K562 (cell line): ENCODE measurements at regions not wholly inside any gene's neighbourhood (a gene's known extent, or its start where the extent isn't known, plus 50 kb on each side); places are given as distances from the start of the nearest gene placed in this dataset.

Experiments
- ATAC-seq: fragments of 200-7000 bp; cut with Tn5 transposase; 3 replicates; pipeline ENCODE4 v1.9.1; 2020; ENCODE audit warnings: moderate library complexity
- BruUV-seq: library from RNA; stranded (reverse); fragments of 400-500 nt; replicated peaks from 2 replicates; lab custom pipeline; 2021; lab: Mats Ljungman, UMichigan
- CTCF ChIA-PET: fragments of 300-600 bp; formaldehyde crosslinking; extraction: SDS; loops from one replicate; lab custom pipeline; 2021; ENCODE audit warnings: low intra/inter-chr PET ratio; lab: Yijun Ruan, JAX
- POLR2A ChIA-PET: fragments of 300-600, 350-650 bp; sonication (Branson Sonifier 250); formaldehyde crosslinking; extraction: SDS; loops from one replicate; lab custom pipeline; 2021; ENCODE audit warnings: antibody characterized with exemption, inconsistent platforms; lab: Yijun Ruan, JAX
- DNase-seq, 4 experiments: peaks; one replicate each; pipeline versions ENCODE4 v3.0.0 to v3.0.0-alpha.2; 2011 to 2018; ENCODE audit warnings: low spot score in 3 of 4, mixed read lengths in 3 of 4; ENCODE audit errors: extremely low read depth in 1 of 4
- FAIRE-seq: peaks from 2 replicates; lab custom pipeline; 2011; peaks lifted over from hg19 to GRCh38; lab: Jason Lieb, UNC
- H2AFZ ChIP-seq: 2 replicates; pipeline ENCODE4 v1.6.0; 2011; ENCODE audit warnings: low read depth, low read length, control low read depth, inconsistent platforms
- H3K27ac ChIP-seq: fragments of 200-600 bp; 3 replicates; pipeline ENCODE4 v1.8.0; 2011; ENCODE audit warnings: low read depth, mild to moderate bottlenecking, control low read depth, inconsistent platforms, low read length, moderate library complexity, mixed read lengths; ENCODE audit errors: extremely low read depth
- H3K27me3 ChIP-seq, 2 experiments: fragments of 300-600 bp in 1 of 2; 2 replicates in 1 of 2; 3 replicates in 1 of 2; pipeline versions ENCODE4 v1.6.0 to v1.8.0; 2011; ENCODE audit warnings: inconsistent platforms in 2 of 2, low read length in 2 of 2, mild to moderate bottlenecking in 1 of 2, mixed read lengths in 1 of 2, moderate library complexity in 1 of 2; ENCODE audit not compliant: control insufficient read depth in 2 of 2, insufficient read depth in 2 of 2
- H3K36me3 ChIP-seq: fragments of 300-600 bp; 3 replicates; pipeline ENCODE4 v1.8.0; 2011; ENCODE audit warnings: mild to moderate bottlenecking, low read length, inconsistent platforms; ENCODE audit not compliant: control insufficient read depth, insufficient read depth
- H3K4me1 ChIP-seq, 2 experiments: fragments of 200-600 bp in 1 of 2; replicated peaks in 1 of 2; 2 replicates in 1 of 2; 3 replicates in 1 of 2; pipeline versions ENCODE4 v1.5.1 to v1.8.0; 2011; ENCODE audit warnings: inconsistent platforms in 2 of 2, low read length in 2 of 2, mild to moderate bottlenecking in 1 of 2, mixed read lengths in 1 of 2, moderate library complexity in 1 of 2; ENCODE audit not compliant: control insufficient read depth in 2 of 2, insufficient read depth in 2 of 2
- H3K4me2 ChIP-seq: 2 replicates; pipeline ENCODE4 v1.6.1; 2011; ENCODE audit warnings: low read length, control low read depth, inconsistent platforms, mixed read lengths; ENCODE audit not compliant: insufficient read depth
- H3K4me3 ChIP-seq: fragments of 200-600 bp; sonication (generic), shearing (Covaris generic); 2 replicates; pipeline ENCODE4 v1.5.1; 2016; ENCODE audit warnings: control low read depth, inconsistent platforms
- H3K79me2 ChIP-seq: fragments of 200-600 bp; 3 replicates; pipeline ENCODE4 v1.8.0; 2011; ENCODE audit warnings: low read length, inconsistent platforms; ENCODE audit not compliant: control insufficient read depth, insufficient read depth
- H3K9ac ChIP-seq, 2 experiments: 2 replicates each; pipeline versions ENCODE4 v1.6.0 to v1.6.1; 2011; ENCODE audit warnings: low read depth in 2 of 2, low read length in 2 of 2, control low read depth in 1 of 2, inconsistent platforms in 1 of 2, mild to moderate bottlenecking in 1 of 2, mixed read lengths in 1 of 2; ENCODE audit not compliant: insufficient read depth in 1 of 2
- H3K9me1 ChIP-seq: one replicate; pipeline ENCODE4 v1.6.0; 2011; ENCODE audit warnings: inconsistent platforms, mild to moderate bottlenecking, low read length, moderate library complexity; ENCODE audit not compliant: control insufficient read depth, insufficient read depth
- H3K9me3 ChIP-seq: replicated peaks from 2 replicates; pipeline ENCODE4 v1.5.1; 2011; ENCODE audit warnings: low read depth, low read length, inconsistent platforms; ENCODE audit not compliant: control insufficient read depth, insufficient read depth
- H4K20me1 ChIP-seq: replicated peaks from 2 replicates; pipeline ENCODE4 v1.6.1; 2011; ENCODE audit warnings: low read length, inconsistent platforms, mixed read lengths; ENCODE audit not compliant: control insufficient read depth, insufficient read depth
- CBX1 ChIP-seq: sonication (generic); IDR thresholded peaks from 2 replicates; pipeline ENCODE4 v1.6.1; 2016; ENCODE audit warnings: antibody characterized with exemption, low read depth, mild to moderate bottlenecking
- KDM2B ChIP-seq: fragments of 250-450 bp; sonication (Bioruptor Pico); IDR thresholded peaks from 2 replicates; pipeline ENCODE4 v1.8.0; 2021; ENCODE audit warnings: mild to moderate bottlenecking, moderate library complexity
- YY1 ChIP-seq, 3 experiments: IDR thresholded peaks; 2 replicates each; pipeline ENCODE4 v1.6.1; 2011; ENCODE audit warnings: low read length in 2 of 3, mild to moderate bottlenecking in 2 of 3, moderate library complexity in 2 of 3, borderline replicate concordance in 1 of 3, control low read depth in 1 of 3, low read depth in 1 of 3; ENCODE audit not compliant: insufficient read depth in 3 of 3, insufficient replicate concordance in 2 of 3, control insufficient read depth in 1 of 3, insufficient read length in 1 of 3; ENCODE audit errors: extremely low read depth in 1 of 3
- WGBS: fragments of 100-300 bp; shearing (Covaris generic); methylation state at CpG from one replicate; pipeline ENCODE4 v1.1.6; 2016; ENCODE audit warnings: low coverage, mixed read lengths; ENCODE audit not compliant: insufficient coverage; ENCODE audit errors: missing lambda C conversion rate; 5-methylcytosine and 5-hydroxymethylcytosine counted together
- in situ Hi-C: fragments of 300-500 bp; cut with MboI; formaldehyde crosslinking; loops from 4 replicates; pipeline ENCODE4 v1.15.0; 2018; ENCODE audit warnings: inconsistent platforms, mixed read lengths
- intact Hi-C: fragments of 100-400 bp; cut with micrococcal nuclease; formaldehyde crosslinking; loops from 2 replicates; pipeline ENCODE4 v1.14.2; 2022
- TF ChIP-seq, protein P1 (sequence below): fragments of 250-450 bp; sonication (Bioruptor Pico); IDR thresholded peaks from 2 replicates; pipeline ENCODE4 v1.5.0; 2021; ENCODE audit warnings: mild to moderate bottlenecking, borderline replicate concordance
- TF ChIP-seq, protein P2 (sequence below): fragments of 250-450 bp; sonication (Bioruptor Pico); IDR thresholded peaks from 2 replicates; pipeline ENCODE4 v1.8.0; 2022; ENCODE audit warnings: inconsistent platforms, mild to moderate bottlenecking, moderate library complexity, borderline replicate concordance
- TF ChIP-seq, protein P3 (sequence below): fragments of 450-650 bp; IDR thresholded peaks from 2 replicates; pipeline ENCODE4 v1.6.1; 2017; ENCODE audit warnings: antibody characterized with exemption
- TF ChIP-seq, protein P4 (sequence below): IDR thresholded peaks from 2 replicates; pipeline ENCODE4 v1.6.1; 2011; ENCODE audit warnings: borderline replicate concordance, low read depth, mild to moderate bottlenecking, moderate library complexity, low read length; ENCODE audit not compliant: insufficient read depth, poor library complexity, severe bottlenecking
- TF ChIP-seq, protein P5 (sequence below), 2 experiments: IDR thresholded peaks in 1 of 2; conservative IDR thresholded peaks in 1 of 2; 2 replicates each; pipeline ENCODE4 v1.6.1; 2016; ENCODE audit warnings: low read depth in 2 of 2, mild to moderate bottlenecking in 1 of 2, missing compliant biosample characterization in 1 of 2, missing genetic modification characterization in 1 of 2, moderate library complexity in 1 of 2

DNA sequence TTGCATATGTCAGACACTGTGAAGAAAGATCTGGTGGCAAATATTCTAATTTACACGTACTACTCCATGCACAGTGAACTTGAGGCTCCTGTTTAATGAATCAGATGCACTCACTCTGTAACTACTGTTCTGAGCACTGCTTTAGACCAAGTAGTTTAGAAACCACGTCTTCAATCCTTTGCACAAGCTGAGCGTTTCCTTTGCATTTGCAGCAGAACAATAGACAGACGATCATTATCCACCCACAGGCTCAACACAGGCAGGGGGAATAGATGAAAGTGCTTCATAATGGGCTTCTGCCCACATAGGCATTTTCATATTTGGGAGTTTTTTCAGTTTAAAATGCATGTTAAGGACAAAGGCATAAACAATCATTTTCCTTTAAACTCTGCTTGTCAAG lies 423.3 kb upstream of the ADAMTS16 start (continued):
- TF ChIP-seq, protein P1, sequence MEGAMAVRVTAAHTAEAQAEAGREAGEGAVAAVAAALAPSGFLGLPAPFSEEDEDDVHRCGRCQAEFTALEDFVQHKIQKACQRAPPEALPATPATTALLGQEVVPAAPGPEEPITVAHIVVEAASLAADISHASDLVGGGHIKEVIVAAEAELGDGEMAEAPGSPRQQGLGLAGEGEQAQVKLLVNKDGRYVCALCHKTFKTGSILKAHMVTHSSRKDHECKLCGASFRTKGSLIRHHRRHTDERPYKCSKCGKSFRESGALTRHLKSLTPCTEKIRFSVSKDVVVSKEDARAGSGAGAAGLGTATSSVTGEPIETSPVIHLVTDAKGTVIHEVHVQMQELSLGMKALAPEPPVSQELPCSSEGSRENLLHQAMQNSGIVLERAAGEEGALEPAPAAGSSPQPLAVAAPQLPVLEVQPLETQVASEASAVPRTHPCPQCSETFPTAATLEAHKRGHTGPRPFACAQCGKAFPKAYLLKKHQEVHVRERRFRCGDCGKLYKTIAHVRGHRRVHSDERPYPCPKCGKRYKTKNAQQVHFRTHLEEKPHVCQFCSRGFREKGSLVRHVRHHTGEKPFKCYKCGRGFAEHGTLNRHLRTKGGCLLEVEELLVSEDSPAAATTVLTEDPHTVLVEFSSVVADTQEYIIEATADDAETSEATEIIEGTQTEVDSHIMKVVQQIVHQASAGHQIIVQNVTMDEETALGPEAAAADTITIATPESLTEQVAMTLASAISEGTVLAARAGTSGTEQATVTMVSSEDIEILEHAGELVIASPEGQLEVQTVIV, result no peak

DNA sequence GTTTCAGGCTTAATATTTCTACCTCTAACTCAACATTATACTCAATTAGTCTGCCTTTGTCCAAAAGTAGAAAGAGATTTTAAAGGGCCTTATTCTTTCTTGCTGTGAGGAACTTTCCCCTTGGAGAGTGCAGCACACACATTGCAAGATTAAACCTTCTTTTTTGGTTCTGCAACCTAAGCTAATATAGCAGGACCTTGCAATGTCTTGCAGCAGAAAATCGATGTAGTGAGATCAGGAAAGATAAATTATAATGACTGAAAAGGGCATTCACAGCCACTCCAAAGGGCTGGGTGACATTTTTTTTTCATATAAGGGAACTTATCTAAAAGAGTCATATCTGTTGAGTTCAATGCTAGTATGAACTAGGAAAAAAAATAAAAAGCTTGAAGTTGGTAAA lies 422.7 kb upstream of the ADAMTS16 start:
- FAIRE-seq (no peak), ATAC-seq (no peak), DNase-seq (no peak)
- no peak overlapping the region for H3K4me2 ChIP-seq
- 0% methylated on average over 1 of the region's 1 CpG for WGBS
- no peaks in the 10 kb centered on the region; the same call in 1 of the 2 replicates for H3K9me3 ChIP-seq
- no peak overlapping the region for H3K9ac ChIP-seq
- H2AFZ ChIP-seq, result no peak overlapping the region
- no peak overlapping the region for H3K27ac ChIP-seq
- intact Hi-C loops (no loop called here), in situ Hi-C loops (no loop called here)
- ChIA-PET CTCF (no interaction called here), POLR2A (no interaction called here)
- H4K20me1 ChIP-seq, result no peaks in the 10 kb centered on the region
- H3K36me3 ChIP-seq, result no peaks in the 10 kb centered on the region
- H3K4me1 ChIP-seq, result no peaks in the 10 kb centered on the region
- BruUV-seq, result no TSS peak
- H3K27me3 ChIP-seq, result no peaks in the 10 kb centered on the region
- no peak overlapping the region for H3K4me3 ChIP-seq
- H3K9me1 ChIP-seq, result no peaks in the 10 kb centered on the region
- H3K79me2 ChIP-seq, result no peaks in the 10 kb centered on the region
- TF ChIP-seq YY1 (IDR thresholded peaks at IDR 0.05; ENCODE audit: borderline replicate concordance in 1 of 3, control insufficient read depth in 1 of 3, extremely low read depth in 1 of 3, insufficient read depth in 3 of 3, insufficient read length in 1 of 3, insufficient replicate concordance in 2 of 3, low read depth in 1 of 3, low read length in 2 of 3), result no peak
- TF ChIP-seq, protein P2, sequence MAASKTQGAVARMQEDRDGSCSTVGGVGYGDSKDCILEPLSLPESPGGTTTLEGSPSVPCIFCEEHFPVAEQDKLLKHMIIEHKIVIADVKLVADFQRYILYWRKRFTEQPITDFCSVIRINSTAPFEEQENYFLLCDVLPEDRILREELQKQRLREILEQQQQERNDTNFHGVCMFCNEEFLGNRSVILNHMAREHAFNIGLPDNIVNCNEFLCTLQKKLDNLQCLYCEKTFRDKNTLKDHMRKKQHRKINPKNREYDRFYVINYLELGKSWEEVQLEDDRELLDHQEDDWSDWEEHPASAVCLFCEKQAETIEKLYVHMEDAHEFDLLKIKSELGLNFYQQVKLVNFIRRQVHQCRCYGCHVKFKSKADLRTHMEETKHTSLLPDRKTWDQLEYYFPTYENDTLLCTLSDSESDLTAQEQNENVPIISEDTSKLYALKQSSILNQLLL (CRISPR knock-in tag), result no peak
- TF ChIP-seq, protein P3, sequence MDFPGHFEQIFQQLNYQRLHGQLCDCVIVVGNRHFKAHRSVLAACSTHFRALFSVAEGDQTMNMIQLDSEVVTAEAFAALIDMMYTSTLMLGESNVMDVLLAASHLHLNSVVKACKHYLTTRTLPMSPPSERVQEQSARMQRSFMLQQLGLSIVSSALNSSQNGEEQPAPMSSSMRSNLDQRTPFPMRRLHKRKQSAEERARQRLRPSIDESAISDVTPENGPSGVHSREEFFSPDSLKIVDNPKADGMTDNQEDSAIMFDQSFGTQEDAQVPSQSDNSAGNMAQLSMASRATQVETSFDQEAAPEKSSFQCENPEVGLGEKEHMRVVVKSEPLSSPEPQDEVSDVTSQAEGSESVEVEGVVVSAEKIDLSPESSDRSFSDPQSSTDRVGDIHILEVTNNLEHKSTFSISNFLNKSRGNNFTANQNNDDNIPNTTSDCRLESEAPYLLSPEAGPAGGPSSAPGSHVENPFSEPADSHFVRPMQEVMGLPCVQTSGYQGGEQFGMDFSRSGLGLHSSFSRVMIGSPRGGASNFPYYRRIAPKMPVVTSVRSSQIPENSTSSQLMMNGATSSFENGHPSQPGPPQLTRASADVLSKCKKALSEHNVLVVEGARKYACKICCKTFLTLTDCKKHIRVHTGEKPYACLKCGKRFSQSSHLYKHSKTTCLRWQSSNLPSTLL, result no peak
- TF ChIP-seq, protein P4, sequence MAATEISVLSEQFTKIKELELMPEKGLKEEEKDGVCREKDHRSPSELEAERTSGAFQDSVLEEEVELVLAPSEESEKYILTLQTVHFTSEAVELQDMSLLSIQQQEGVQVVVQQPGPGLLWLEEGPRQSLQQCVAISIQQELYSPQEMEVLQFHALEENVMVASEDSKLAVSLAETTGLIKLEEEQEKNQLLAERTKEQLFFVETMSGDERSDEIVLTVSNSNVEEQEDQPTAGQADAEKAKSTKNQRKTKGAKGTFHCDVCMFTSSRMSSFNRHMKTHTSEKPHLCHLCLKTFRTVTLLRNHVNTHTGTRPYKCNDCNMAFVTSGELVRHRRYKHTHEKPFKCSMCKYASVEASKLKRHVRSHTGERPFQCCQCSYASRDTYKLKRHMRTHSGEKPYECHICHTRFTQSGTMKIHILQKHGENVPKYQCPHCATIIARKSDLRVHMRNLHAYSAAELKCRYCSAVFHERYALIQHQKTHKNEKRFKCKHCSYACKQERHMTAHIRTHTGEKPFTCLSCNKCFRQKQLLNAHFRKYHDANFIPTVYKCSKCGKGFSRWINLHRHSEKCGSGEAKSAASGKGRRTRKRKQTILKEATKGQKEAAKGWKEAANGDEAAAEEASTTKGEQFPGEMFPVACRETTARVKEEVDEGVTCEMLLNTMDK, result no peak
- TF ChIP-seq, protein P5, sequence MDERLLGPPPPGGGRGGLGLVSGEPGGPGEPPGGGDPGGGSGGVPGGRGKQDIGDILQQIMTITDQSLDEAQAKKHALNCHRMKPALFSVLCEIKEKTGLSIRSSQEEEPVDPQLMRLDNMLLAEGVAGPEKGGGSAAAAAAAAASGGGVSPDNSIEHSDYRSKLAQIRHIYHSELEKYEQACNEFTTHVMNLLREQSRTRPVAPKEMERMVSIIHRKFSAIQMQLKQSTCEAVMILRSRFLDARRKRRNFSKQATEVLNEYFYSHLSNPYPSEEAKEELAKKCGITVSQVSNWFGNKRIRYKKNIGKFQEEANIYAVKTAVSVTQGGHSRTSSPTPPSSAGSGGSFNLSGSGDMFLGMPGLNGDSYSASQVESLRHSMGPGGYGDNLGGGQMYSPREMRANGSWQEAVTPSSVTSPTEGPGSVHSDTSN (CRISPR knock-in tag; IDR thresholded peaks at IDR 0.05; ENCODE audit: low read depth), result no peak
- TF ChIP-seq, protein P5 (tag; conservative IDR thresholded peaks at IDR 0.05; ENCODE audit: low read depth), result no peak
- no peak for TF ChIP-seq KDM2B (CRISPR knock-in tag)
- TF ChIP-seq CBX1, result no peak
